ENCODE measurements at regions not wholly inside any gene's neighbourhood (a gene's known extent, or its start where the extent isn't known, plus 50 kb on each side); places are given as distances from the start of the nearest gene placed in this dataset.

DNA sequence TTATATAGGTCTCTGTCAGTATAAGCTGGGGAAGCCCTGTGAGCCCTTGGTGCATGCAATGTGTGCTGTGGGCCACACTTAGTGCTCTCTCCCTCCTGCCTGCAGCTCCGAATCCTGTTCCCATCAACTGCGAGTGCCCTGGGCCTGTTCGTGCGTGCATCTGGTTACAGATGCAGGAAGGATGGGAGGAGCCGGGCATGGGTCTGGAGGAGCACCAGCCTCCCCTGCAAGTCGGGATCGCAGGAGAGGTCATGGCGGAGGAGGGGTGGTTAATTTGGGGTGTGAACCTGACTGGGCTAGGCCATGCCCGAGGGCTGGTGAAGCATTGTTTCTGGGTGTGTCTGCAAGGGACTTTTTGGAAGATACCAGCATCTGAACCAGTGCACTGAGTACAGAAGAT is 274.6 kb upstream of the IRX4 start:
- Histone ChIP-seq H3K27me3 (no peaks in the 10 kb centered on the region), H3K36me3 (no peaks in the 10 kb centered on the region), H3K4me3 (no peak overlapping the region), H3K27ac (no peak overlapping the region), H3K4me1 (no peaks in the 10 kb centered on the region), H3K9me3 (no peaks in the 10 kb centered on the region)
- TF ChIP-seq, protein P1, sequence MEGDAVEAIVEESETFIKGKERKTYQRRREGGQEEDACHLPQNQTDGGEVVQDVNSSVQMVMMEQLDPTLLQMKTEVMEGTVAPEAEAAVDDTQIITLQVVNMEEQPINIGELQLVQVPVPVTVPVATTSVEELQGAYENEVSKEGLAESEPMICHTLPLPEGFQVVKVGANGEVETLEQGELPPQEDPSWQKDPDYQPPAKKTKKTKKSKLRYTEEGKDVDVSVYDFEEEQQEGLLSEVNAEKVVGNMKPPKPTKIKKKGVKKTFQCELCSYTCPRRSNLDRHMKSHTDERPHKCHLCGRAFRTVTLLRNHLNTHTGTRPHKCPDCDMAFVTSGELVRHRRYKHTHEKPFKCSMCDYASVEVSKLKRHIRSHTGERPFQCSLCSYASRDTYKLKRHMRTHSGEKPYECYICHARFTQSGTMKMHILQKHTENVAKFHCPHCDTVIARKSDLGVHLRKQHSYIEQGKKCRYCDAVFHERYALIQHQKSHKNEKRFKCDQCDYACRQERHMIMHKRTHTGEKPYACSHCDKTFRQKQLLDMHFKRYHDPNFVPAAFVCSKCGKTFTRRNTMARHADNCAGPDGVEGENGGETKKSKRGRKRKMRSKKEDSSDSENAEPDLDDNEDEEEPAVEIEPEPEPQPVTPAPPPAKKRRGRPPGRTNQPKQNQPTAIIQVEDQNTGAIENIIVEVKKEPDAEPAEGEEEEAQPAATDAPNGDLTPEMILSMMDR (IDR thresholded peaks at IDR 0.05) = no peak
- intact Hi-C loops (cut with DNase I; ENCODE audit: low total_unique reads) = no loop called here
- no peak for DNase-seq

DNA sequence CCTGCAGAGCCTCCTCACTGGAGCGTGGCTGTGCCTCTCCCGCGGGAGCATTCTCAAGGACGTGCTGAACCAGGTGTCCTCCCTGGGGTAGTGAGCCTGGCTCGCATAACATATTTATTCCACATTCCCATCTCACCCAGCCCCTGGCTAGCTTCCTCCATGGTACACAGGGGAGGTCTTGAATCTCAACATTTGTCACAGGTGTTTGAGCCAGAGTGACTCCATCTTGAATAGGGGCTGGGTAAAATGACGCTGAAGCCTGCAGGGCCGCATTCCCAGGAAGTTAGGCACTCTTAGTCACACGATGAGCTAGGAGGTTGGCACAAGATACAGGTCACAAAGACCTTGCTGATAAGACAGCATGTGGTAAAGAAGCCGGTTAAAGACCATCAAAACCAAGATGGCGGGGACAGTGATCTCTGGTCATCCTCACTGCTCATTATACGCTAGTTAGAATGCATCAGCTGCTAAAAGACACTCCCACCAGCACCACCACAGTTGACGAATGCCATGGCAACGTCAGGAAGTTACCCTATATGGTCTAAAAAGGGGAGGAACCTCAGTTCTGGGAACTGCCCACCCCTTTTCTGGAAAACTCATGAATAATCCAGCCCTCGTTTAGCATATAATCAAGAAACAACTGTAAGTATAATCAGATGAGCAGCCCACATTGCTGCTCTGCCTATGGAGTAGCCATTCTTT is 273.8 kb upstream of the IRX4 start:
- TF ChIP-seq, protein P1 (IDR thresholded peaks at IDR 0.05) = no peak
- H3K4me3 ChIP-seq = no peak overlapping the region
- intact Hi-C loops (cut with DNase I; ENCODE audit: low total_unique reads) = no loop called here
- no peaks in the 10 kb centered on the region for H3K4me1 ChIP-seq
- H3K27me3 ChIP-seq = no peaks in the 10 kb centered on the region
- DNase-seq = no peak
- H3K9me3 ChIP-seq = no peaks in the 10 kb centered on the region
- H3K36me3 ChIP-seq = no peaks in the 10 kb centered on the region
- no peak overlapping the region for H3K27ac ChIP-seq

DNA sequence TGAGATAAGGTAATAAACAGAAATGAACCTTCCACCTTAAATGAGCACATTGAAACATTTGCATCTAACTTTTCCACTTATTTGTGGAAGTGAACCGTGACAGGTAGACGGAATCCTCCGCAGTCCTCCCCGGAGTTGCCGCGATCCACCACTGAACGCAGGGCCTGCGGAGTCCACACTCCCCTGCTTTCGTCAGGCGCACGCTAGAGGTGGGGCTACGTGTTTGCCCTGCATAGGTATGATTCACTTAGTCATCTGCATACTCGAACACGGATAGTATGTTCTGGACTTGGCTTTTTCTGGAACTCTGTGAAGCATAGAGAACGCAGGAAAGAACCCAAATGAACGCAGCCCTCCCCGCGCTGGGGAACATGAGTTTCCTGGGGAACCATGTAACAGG is 272.8 kb upstream of the IRX4 start:
- no peak for DNase-seq
- intact Hi-C loops (cut with DNase I; ENCODE audit: low total_unique reads) = no loop called here
- no peaks in the 10 kb centered on the region for H3K4me1 ChIP-seq
- no peaks in the 10 kb centered on the region for H3K36me3 ChIP-seq
- H3K9me3 ChIP-seq = no peaks in the 10 kb centered on the region
- H3K27me3 ChIP-seq = peaks cover 0 to 3% of the 10 kb centered on the region in 2 donors
- no peak overlapping the region for H3K27ac ChIP-seq
- TF ChIP-seq, protein P1 (IDR thresholded peaks at IDR 0.05) = no peak
- no peak overlapping the region for H3K4me3 ChIP-seq

DNA sequence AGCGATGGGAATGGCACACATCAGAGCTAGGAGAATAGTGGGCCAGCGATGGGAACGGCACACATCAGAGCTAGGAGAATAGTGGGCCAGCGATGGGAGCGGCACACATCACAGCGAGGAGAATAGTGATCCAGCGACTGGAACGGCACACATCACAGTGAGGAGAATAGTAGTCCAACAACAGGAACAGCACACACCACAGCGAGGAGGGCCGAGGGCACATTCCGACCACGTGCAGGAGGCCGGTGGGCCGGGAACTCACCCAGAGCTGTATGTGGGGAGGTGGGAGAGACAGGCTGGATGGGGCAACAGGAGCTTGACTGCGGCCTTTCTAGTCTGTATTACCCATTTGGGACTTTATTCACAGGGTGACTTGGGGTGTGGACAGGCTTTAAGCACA is 271.1 kb upstream of the IRX4 start:
- intact Hi-C loops (cut with DNase I; ENCODE audit: low total_unique reads) = no loop called here
- Histone ChIP-seq H3K4me3 (no peak overlapping the region), H3K9me3 (no peaks in the 10 kb centered on the region), H3K27me3 (peaks cover 0 to 4% of the 10 kb centered on the region in 2 donors), H3K4me1 (no peaks in the 10 kb centered on the region), H3K27ac (no peak overlapping the region), H3K36me3 (no peaks in the 10 kb centered on the region)
- no peak for DNase-seq
- TF ChIP-seq, protein P1 (IDR thresholded peaks at IDR 0.05) = no peak

DNA sequence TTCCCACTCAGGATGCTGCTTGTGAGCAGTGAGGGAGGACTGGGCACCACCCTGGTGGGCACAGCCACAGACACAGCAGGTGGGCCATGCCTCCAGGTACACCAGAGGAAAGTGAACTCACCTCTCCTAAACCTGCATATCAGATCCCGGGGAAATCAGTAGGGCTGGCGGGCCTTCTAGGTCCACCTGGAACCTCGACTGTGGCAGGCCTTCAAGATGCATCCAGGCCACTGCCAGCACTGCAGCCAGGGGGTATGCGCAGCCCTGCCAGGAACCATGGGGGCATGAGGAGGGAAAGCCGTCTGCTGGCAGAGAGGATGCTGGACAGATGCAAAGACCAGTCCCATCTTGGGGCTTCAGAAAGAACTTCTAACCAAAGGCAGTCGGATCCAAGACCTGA is 270.6 kb upstream of the IRX4 start:
- TF ChIP-seq, protein P1 (IDR thresholded peaks at IDR 0.05) = no peak
- intact Hi-C loops (cut with DNase I; ENCODE audit: low total_unique reads) = no loop called here
- Histone ChIP-seq H3K36me3 (no peaks in the 10 kb centered on the region), H3K27ac (no peak overlapping the region), H3K9me3 (no peaks in the 10 kb centered on the region), H3K4me3 (no peak overlapping the region), H3K27me3 (peaks cover 0 to 4% of the 10 kb centered on the region in 2 donors), H3K4me1 (no peaks in the 10 kb centered on the region)
- DNase-seq = no peak

All from tibial artery (tissue), 4 donors.